Psoas muscle (tissue), 7 donors: ENCODE measurements at regions not wholly inside any gene's neighbourhood (a gene's known extent, or its start where the extent isn't known, plus 50 kb on each side); places are given as distances from the start of the nearest gene placed in this dataset.

Experiments
- ATAC-seq, 4 donors: fragments of 200-7000 bp; cut with Tn5 transposase; one replicate each; pipeline ENCODE4 v1.9.1; 2020; ENCODE audit warnings: moderate library complexity in 3 of 4, mild to moderate bottlenecking in 2 of 4
- DNase-seq, 2 donors: peaks; one replicate each; pipeline ENCODE4 v3.0.0-alpha.2; 2020
- H3K27ac ChIP-seq: fragments of 200-600 bp; one replicate; pipeline ENCODE4 v1.8.0; 2022
- H3K27me3 ChIP-seq, 3 donors: fragments of 200-600 bp in 1 of 3; one replicate each; pipeline versions ENCODE4 v1.6.1 to v1.8.0; 2013 to 2022; ENCODE audit warnings: low read length in 2 of 3, mild to moderate bottlenecking in 2 of 3, moderate library complexity in 1 of 3; ENCODE audit not compliant: insufficient read depth in 3 of 3
- H3K36me3 ChIP-seq, 2 donors: fragments of 200-600 bp in 1 of 2; one replicate each; pipeline versions ENCODE4 v1.6.1 to v1.8.0; 2013 to 2022; ENCODE audit warnings: low read depth in 1 of 2, mild to moderate bottlenecking in 1 of 2, moderate library complexity in 1 of 2; ENCODE audit not compliant: insufficient read depth in 1 of 2
- H3K4me1 ChIP-seq: fragments of 200-600 bp; one replicate; pipeline ENCODE4 v1.8.0; 2022
- H3K4me3 ChIP-seq: fragments of 200-600 bp; one replicate; pipeline ENCODE4 v1.8.0; 2022; ENCODE audit warnings: mild to moderate bottlenecking
- H3K9me3 ChIP-seq: fragments of 200-600 bp; one replicate; pipeline ENCODE4 v1.8.0; 2022
- CTCF ChIP-seq: fragments of 200-600 bp; IDR thresholded peaks from one replicate; pipeline ENCODE4 v1.8.0; 2022; ENCODE audit warnings: antibody characterized with exemption
- WGBS, 3 donors: extraction: QIAGEN DNeasy Blood & Tissue Kit; methylation state at CpG; one replicate each; pipeline versions ENCODE4 v1.1.6 to v1.1.7; 2013; 5-methylcytosine and 5-hydroxymethylcytosine counted together
- intact Hi-C, 2 donors: fragments of 100-400 bp; cut with DNase I; formaldehyde crosslinking; loops; one replicate each; pipeline versions ENCODE4 v1.11.0 to v1.14.2; 2022
- donor health status: healthy with polysubstance abuse.
- donor health status: DM: no; HTN: no; CAD: no; lungs with moderate emphysema.
- donor health status: Bipolar disorder and iron deficiency.
- donor health status: healthy.
- donor health status: DM: yes; HTN: yes; CAD: no.
- donor health status: DM: no; HTN: no; CAD: no.
- donor health status: DM: yes; HTN: yes; CAD: no.

DNA sequence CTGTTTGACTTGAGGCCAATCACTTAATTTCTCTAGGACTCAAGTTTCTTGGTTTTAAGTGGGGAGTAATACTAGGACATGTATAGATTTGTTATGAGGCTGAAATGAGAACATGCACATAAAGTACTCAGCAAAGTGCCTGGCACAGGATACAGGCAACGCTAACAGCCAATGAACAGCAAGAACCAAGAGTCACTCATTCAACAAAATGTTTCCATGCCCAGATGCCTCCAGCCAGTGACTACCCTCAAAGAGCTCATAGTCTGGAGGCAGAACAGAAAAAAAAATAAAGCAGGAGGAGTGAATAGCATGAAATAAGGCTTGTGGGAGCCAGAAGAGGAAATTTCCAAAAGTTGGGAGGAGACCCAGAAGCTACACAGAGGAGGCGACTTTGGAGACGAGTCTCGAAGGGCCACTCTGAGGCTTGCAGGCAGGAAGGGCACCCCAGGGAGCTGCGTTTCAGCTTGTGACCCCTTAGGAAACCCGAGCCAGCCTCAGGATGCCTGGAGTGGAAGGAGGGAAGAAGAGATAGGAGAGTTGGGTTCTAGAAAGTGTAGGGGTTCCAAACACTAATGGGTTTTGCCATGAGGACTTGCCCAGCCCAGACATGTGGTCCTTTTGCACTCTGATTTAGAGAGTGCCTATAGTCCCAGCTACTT, 70.0 kb downstream of the CXCL12 start:
- Histone ChIP-seq H3K4me3 (no peak overlapping the region), H3K27me3 (no peaks in the 10 kb centered on the region), H3K4me1 (peaks cover 10% of the 10 kb centered on the region), H3K9me3 (no peaks in the 10 kb centered on the region), H3K36me3 (no peaks in the 10 kb centered on the region), H3K27ac (no peak overlapping the region)
- TF ChIP-seq CTCF = no peak
- WGBS, 3 donors = 83 to 86% (median 83%) methylated on average over 6 of the region's 6 CpGs
- intact Hi-C loops = loop anchor here (5.0 to 10.0 kb wide), 3 partner anchors 623 to 643 kb away; no protein-coding TSS in a partner anchor
- ATAC-seq (no peak), DNase-seq (no peak)

GRCh38 chr10:44313761-44314165, 71.1 kb downstream of the CXCL12 start:
- Histone ChIP-seq H3K4me3 (no peak overlapping the region), H3K4me1 (peaks cover 6% of the 10 kb centered on the region), H3K9me3 (no peaks in the 10 kb centered on the region), H3K36me3 (no peaks in the 10 kb centered on the region), H3K27me3 (no peaks in the 10 kb centered on the region), H3K27ac (no peak overlapping the region)
- no peak for TF ChIP-seq CTCF
- ATAC-seq (no peak), DNase-seq (no peak)
- WGBS, 3 donors = 93 to 100% (median 94%) methylated on average over 1 of the region's 1 CpG
- intact Hi-C loops = loop anchor here (5.0 to 10.0 kb wide), 3 partner anchors 621 to 641 kb away; no protein-coding TSS in a partner anchor

- Histone ChIP-seq H3K27ac (no peak overlapping the region), H3K4me1 (peaks cover 5% of the 10 kb centered on the region), H3K36me3 (no peaks in the 10 kb centered on the region), H3K4me3 (no peak overlapping the region), H3K9me3 (no peaks in the 10 kb centered on the region), H3K27me3 (no peaks in the 10 kb centered on the region)
- no peak for TF ChIP-seq CTCF
- ATAC-seq (no peak), DNase-seq (no peak)
- WGBS, 3 donors = 62 to 78% (median 69%) methylated on average over 3 of the region's 3 CpGs
- intact Hi-C loops = loop anchor here (5.0 to 10.0 kb wide), 3 partner anchors 620 to 640 kb away; no protein-coding TSS in a partner anchor
These were observed 72.5 kb downstream of the CXCL12 start for GRCh38 chr10:44312401-44312800.

- H3K27ac ChIP-seq = no peak overlapping the region
- H3K4me1 ChIP-seq = peaks cover 7% of the 10 kb centered on the region
- no peaks in the 10 kb centered on the region for H3K36me3 ChIP-seq
- DNase-seq (no peak), ATAC-seq (peak in 2 of 4 donors; percentile 22 to 24)
- no peaks in the 10 kb centered on the region for H3K9me3 ChIP-seq
- intact Hi-C loops = loop anchor here (2.0 to 10.0 kb wide), 5 partner anchors 73 to 639 kb away; partner anchors contain the start of gene CXCL12 (in 1 of the 2)
- no peaks in the 10 kb centered on the region for H3K27me3 ChIP-seq
- peak overlapping the region; percentile 60 for H3K4me3 ChIP-seq
- TF ChIP-seq CTCF = no peak
- WGBS, 3 donors = 69 to 71% (median 69%) methylated on average over 12 of the region's 12 CpGs
These were observed 73.3 kb downstream of the CXCL12 start for GRCh38 chr10:44311563-44312051.
